HepG2 (cell line): ENCODE measurements at regions not wholly inside any gene's neighbourhood (a gene's known extent, or its start where the extent isn't known, plus 50 kb on each side); places are given as distances from the start of the nearest gene placed in this dataset.

Experiments used
- EED ChIP-seq: sonication (generic); formaldehyde crosslinking; IDR thresholded peaks from 2 replicates; pipeline ENCODE4 v1.5.0; 2020; ENCODE audit warnings: mild to moderate bottlenecking, missing genetic modification reagents
- FOSL1 ChIP-seq: sonication (generic); formaldehyde crosslinking; IDR thresholded peaks from 2 replicates; pipeline ENCODE4 v1.9.0; 2021; ENCODE audit warnings: missing genetic modification reagents, borderline replicate concordance
- MYC ChIP-seq: sonication (generic); formaldehyde crosslinking; IDR thresholded peaks from 2 replicates; pipeline ENCODE4 v1.9.0; 2021; ENCODE audit warnings: missing genetic modification reagents, borderline replicate concordance

DNA sequence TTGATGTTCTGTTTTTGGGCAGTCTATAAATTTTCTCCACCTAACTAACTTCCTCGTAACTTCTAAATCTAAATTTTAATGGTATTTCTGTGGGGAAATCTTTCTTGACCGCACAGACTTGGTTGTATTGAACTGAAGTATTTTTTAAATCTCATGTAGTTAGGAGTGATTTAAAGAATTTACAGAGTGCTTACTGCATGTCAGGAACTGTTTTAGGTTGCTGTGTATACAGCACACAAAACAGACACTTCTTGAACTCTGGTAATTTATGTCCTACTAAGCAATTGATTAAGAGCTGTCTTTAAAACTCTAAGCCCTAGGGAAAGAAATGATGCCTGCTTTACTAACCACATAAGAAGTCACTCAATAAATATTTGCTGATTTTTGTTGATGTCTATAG, 1350.2 kb downstream of the ZPLD1 start:
- TF ChIP-seq MYC (CRISPR knock-in tag) (no peak), FOSL1 (CRISPR knock-in tag) (no peak), EED (CRISPR knock-in tag) (no peak)
